SH-SY5Y (cell line): ENCODE measurements at regions not wholly inside any gene's neighbourhood (a gene's known extent, or its start where the extent isn't known, plus 50 kb on each side); places are given as distances from the start of the nearest gene placed in this dataset.

Experiments
- GATA2 ChIP-seq: IDR thresholded peaks from 2 replicates; pipeline ENCODE4 v1.6.1; 2011; ENCODE audit warnings: mild to moderate bottlenecking, low read depth, low read length
- GATA3 ChIP-seq: IDR thresholded peaks from 2 replicates; pipeline ENCODE4 v1.6.1; 2011; ENCODE audit warnings: low read depth, mild to moderate bottlenecking, low read length, moderate library complexity

- TF ChIP-seq GATA2 (no peak), GATA3 (no peak)
Observed at GRCh38 chr15:96767703-96768434, 437.4 kb downstream of the NR2F2 start.
